SU-DHL-6 (cell line): ENCODE measurements at regions not wholly inside any gene's neighbourhood (a gene's known extent, or its start where the extent isn't known, plus 50 kb on each side); places are given as distances from the start of the nearest gene placed in this dataset.

Source experiments
- H2AFZ ChIP-seq: fragments of 200-600 bp; sonication (generic); 2 replicates; pipeline ENCODE4 v1.6.1; 2014; ENCODE audit warnings: low read depth, mild to moderate bottlenecking, moderate library complexity, mixed read lengths, antibody characterized with exemption, low read length; ENCODE audit not compliant: severe bottlenecking
- H3F3A ChIP-seq: fragments of 200-600 bp; shearing (Covaris generic); 2 replicates; pipeline ENCODE4 v1.6.0; 2016; ENCODE audit warnings: antibody characterized with exemption, mild to moderate bottlenecking; ENCODE audit not compliant: insufficient read depth
- H3K27ac ChIP-seq: fragments of 200-600 bp; sonication (generic); 2 replicates; pipeline ENCODE4 v1.5.1; 2016; ENCODE audit warnings: low read depth, mild to moderate bottlenecking, low read length, moderate library complexity, mixed read lengths
- H3K27me3 ChIP-seq: fragments of 200-600 bp; sonication (generic), shearing (Covaris generic); 2 replicates; pipeline ENCODE4 v1.6.0; 2014; ENCODE audit warnings: mild to moderate bottlenecking, low read length
- H3K36me3 ChIP-seq: fragments of 200-600 bp; sonication (generic); 2 replicates; pipeline ENCODE4 v1.6.1; 2014; ENCODE audit warnings: mild to moderate bottlenecking, low read length, mixed read lengths
- H3K4me2 ChIP-seq: fragments of 300-600, 200-600 bp; shearing (Covaris generic), sonication (generic); 2 replicates; pipeline ENCODE4 v1.6.0; 2014; ENCODE audit warnings: low read length, low read depth, mild to moderate bottlenecking; ENCODE audit not compliant: poor library complexity, severe bottlenecking
- H3K4me3 ChIP-seq: fragments of 200-600 bp; sonication (generic); 2 replicates; pipeline ENCODE4 v1.5.1; 2014; ENCODE audit warnings: antibody characterized with exemption, low read length, mild to moderate bottlenecking, mixed read lengths; ENCODE audit not compliant: insufficient read depth, poor library complexity, severe bottlenecking
- H3K79me2 ChIP-seq: fragments of 200-600 bp; sonication (generic); 2 replicates; pipeline ENCODE4 v1.6.1; 2014; ENCODE audit warnings: mild to moderate bottlenecking, low read length, moderate library complexity; ENCODE audit not compliant: insufficient read depth
- H3K9ac ChIP-seq: fragments of 200-600 bp; sonication (generic); 2 replicates; pipeline ENCODE4 v1.7.0; 2014; ENCODE audit warnings: mild to moderate bottlenecking, low read length
- H3K9me2 ChIP-seq: fragments of 200-600 bp; sonication (generic); replicated peaks from 2 replicates; pipeline ENCODE4 v1.6.1; 2014; ENCODE audit warnings: low read length; ENCODE audit not compliant: insufficient read depth
- H3K9me3 ChIP-seq: fragments of 200-600 bp; sonication (generic); 2 replicates; pipeline ENCODE4 v1.6.1; 2014; ENCODE audit warnings: low read length, mixed read lengths; ENCODE audit not compliant: insufficient read depth
- H4K20me1 ChIP-seq: fragments of 200-600 bp; sonication (generic); 2 replicates; pipeline ENCODE4 v1.6.1; 2014; ENCODE audit warnings: low read depth, mild to moderate bottlenecking, antibody characterized with exemption, low read length, moderate library complexity, mixed read lengths
- CTCF ChIP-seq: fragments of 200-600 bp; sonication (generic); IDR thresholded peaks from one replicate; pipeline ENCODE4 v1.5.1; 2017; ENCODE audit warnings: antibody characterized with exemption, mild to moderate bottlenecking, low read length, moderate library complexity; ENCODE audit not compliant: insufficient read depth, poor library complexity, severe bottlenecking
- EZH2phosphoT487 ChIP-seq: fragments of 200-600 bp; sonication (generic), shearing (Covaris generic); conservative IDR thresholded peaks from 2 replicates; pipeline ENCODE4 v1.6.1; 2018; ENCODE audit warnings: mild to moderate bottlenecking, antibody characterized with exemption, low read length, moderate library complexity, mixed read lengths

- TF ChIP-seq CTCF: no peak
- TF ChIP-seq EZH2phosphoT487: no peak
- no peaks in the 10 kb centered on the region for H4K20me1 ChIP-seq
- H3K27ac ChIP-seq: no peak overlapping the region
- no peaks in the 10 kb centered on the region for H3K9me2 ChIP-seq
- H2AFZ ChIP-seq: no peak overlapping the region
- no peaks in the 10 kb centered on the region for H3K27me3 ChIP-seq
- H3K9me3 ChIP-seq: no peaks in the 10 kb centered on the region
- H3K79me2 ChIP-seq: no peaks in the 10 kb centered on the region
- H3K4me3 ChIP-seq: no peak overlapping the region
- H3K36me3 ChIP-seq: no peaks in the 10 kb centered on the region
- H3F3A ChIP-seq: no peaks in the 10 kb centered on the region
- no peak overlapping the region for H3K4me2 ChIP-seq
- no peak overlapping the region for H3K9ac ChIP-seq
Measured at GRCh38 chr16:85211271-85211801, 99.1 kb upstream of the CIBAR2 start.

GRCh38 chr16:85213926-85214675 lies 101.8 kb upstream of the CIBAR2 start:
- Histone ChIP-seq H3K27me3 (no peaks in the 10 kb centered on the region), H4K20me1 (no peaks in the 10 kb centered on the region), H3K36me3 (no peaks in the 10 kb centered on the region), H3K27ac (no peak overlapping the region), H3K4me2 (no peak overlapping the region), H2AFZ (no peak overlapping the region), H3K9me2 (no peaks in the 10 kb centered on the region), H3K9ac (no peak overlapping the region), H3K79me2 (no peaks in the 10 kb centered on the region), H3K9me3 (no peaks in the 10 kb centered on the region), H3K4me3 (no peak overlapping the region), H3F3A (no peaks in the 10 kb centered on the region)
- TF ChIP-seq EZH2phosphoT487 (no peak), CTCF (no peak)

- no peak overlapping the region for H2AFZ ChIP-seq
- H3K9me2 ChIP-seq: no peaks in the 10 kb centered on the region
- no peaks in the 10 kb centered on the region for H3K27me3 ChIP-seq
- H3F3A ChIP-seq: no peaks in the 10 kb centered on the region
- no peaks in the 10 kb centered on the region for H3K36me3 ChIP-seq
- TF ChIP-seq EZH2phosphoT487 (no peak), CTCF (no peak)
- no peak overlapping the region for H3K4me3 ChIP-seq
- no peaks in the 10 kb centered on the region for H4K20me1 ChIP-seq
- H3K79me2 ChIP-seq: no peaks in the 10 kb centered on the region
- no peak overlapping the region for H3K4me2 ChIP-seq
- H3K27ac ChIP-seq: no peak overlapping the region
- H3K9ac ChIP-seq: no peak overlapping the region
- H3K9me3 ChIP-seq: no peaks in the 10 kb centered on the region
Measured at GRCh38 chr16:85215478-85216118, 103.3 kb upstream of the CIBAR2 start.
